Activated CD4-positive, alpha-beta T cell treated with anti-CD3 and anti-CD28 coated beads for 48 hours (primary cell): ENCODE measurements at regions not wholly inside any gene's neighbourhood (a gene's known extent, or its start where the extent isn't known, plus 50 kb on each side); places are given as distances from the start of the nearest gene placed in this dataset.
A peak's percentile ranks its signal among the peaks of the same experiment; 100 is the strongest.
"Not testable (repeated sequence)": the region's sequence is repeated elsewhere in the genome, so short reads cannot be mapped to it uniquely, and the experiment has no call there.

Experiments used
- DNase-seq: peaks from one replicate; pipeline ENCODE4 v3.0.0-alpha.2; 2020

DNA sequence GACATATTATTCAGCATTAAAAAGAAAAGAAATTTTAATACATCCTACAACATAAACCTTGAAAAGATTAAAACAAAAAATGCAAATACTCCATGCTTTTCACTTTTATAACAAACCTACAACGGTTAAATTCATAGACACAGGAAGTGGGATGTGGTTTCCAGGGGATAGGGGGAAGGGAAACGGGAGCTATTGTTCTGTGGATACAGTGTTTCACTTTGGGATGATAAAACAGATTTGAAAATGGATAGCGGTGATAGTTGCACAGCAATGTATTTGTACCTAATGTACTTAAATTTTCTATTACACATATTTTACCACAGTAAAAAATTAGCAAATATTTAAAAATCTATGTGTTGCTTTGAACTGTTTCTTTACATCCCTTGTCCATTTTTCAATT, 368.0 kb downstream of the CDY2B start:
- DNase-seq = not testable (repeated sequence)

- DNase-seq = not testable (repeated sequence)
These were observed 368.5 kb downstream of the CDY2B start for GRCh38 chrY:17511476-17511875.

GRCh38 chrY:17505834-17506233, 374.2 kb downstream of the CDY2B start:
- DNase-seq = not testable (repeated sequence)

- not testable (repeated sequence) for DNase-seq
These were observed 395.3 kb downstream of the CDY2B start for GRCh38 chrY:17484763-17485162.

DNA sequence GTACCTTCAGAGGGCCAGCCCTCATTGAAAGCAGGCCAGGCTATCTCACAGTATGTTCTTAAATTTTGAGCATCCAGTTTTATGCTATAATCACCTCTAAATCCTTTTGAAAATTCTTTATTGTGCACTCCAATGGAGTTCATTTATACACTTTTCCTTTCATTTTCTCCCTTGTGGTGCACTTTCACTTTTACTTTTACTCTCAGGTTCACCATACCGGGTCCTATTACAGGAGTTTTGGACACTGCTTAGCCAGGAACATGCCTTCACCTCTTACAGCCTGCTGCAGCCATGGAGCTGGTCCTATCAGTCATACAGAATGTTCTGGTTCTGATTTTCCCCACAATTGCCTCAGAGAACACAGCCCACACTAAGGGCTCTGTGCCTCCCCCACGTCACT, 395.9 kb downstream of the CDY2B start:
- DNase-seq = not testable (repeated sequence)

GRCh38 chrY:17481389-17482022, 398.5 kb downstream of the CDY2B start:
- not testable (repeated sequence) for DNase-seq

DNA sequence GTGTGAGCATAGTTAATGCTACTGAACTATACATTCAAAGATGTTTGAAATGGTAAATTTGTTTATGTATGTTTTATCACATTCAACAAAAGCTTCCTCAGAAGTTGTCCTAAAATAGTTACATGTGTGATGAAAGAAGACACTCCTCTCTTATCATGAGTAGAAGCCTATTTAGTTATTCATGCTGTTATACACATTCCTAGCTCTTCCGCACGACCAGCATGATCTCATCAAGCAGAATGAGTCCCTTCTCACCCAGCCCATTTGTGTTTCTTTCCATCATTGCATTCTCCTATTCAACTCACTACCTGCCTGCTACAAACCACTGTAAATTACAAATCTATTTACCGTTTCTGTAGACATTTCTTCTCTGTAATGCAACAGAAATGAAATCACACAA, 408.0 kb downstream of the CDY2B start:
- not testable (repeated sequence) for DNase-seq

GRCh38 chrY:17459753-17460152, 420.3 kb downstream of the CDY2B start:
- not testable (repeated sequence) for DNase-seq

GRCh38 chrY:17430570-17431166, 449.4 kb downstream of the CDY2B start:
- DNase-seq = peak; percentile 10

DNA sequence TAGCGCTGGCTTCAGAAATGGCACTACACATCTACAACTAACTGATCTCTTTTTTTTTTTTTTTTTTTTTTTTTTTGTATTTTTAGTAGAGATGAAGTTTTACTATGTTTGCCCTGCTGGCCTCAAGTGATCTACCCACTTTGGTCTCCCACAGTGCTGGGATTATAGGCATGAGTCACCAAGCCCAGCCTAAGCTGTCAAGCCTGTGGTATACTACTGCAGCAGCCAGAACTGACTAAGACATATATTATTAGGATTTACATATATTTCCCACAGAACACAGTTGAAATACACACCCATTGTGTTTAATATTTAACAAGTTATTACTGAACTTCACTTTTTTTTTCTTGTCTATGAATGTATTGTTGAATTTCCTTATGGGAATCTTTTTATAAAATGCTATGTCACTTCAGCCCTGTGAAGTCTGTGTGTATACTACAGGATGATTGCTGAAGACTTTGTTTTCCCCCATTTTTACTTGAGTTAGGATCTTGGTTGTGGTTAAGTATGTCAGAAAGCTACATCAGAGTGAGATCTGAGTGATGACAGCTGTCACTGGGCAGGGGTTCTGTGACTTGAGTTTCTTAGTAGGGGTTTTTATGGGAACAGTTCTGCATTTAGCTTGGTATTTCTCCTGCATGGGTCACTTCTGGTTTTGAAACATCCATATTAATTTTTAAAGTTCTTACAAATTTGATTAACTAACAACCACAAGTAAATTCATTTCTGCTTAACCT, 481.5 kb downstream of the CDY2B start:
- DNase-seq = no peak

- no peak for DNase-seq
These were observed 482.4 kb downstream of the CDY2B start for GRCh38 chrY:17397659-17398058.

DNA sequence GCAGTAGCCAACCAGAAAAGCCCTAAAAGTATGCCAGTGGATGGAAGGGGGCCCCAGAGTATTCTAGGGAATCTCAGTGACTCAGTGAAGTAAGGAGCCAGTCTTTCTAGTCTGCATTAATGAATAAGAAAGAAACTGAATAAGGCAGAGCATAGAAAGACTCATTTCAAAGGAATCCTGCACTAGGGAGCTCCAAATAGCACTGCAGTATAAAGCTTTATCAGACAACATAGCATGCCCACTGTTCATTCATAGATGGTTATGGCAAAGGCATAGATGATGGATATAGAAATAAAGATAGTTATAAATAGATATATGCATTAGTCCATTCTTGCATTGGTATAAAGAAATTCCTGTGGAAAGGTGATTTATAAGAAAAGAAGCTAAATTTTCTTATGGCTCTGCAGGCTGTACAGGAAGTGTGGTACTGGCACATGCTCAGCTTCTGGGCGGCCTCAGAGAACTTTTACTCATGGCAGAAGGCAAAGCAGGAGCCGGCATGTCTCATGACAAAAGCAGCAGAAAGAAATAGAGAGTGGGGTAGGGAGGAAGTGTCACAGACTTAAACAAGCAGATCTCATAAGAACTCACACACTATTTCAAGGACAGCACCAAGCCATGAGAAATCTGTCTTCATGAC, 498.5 kb downstream of the CDY2B start:
- no peak for DNase-seq

DNA sequence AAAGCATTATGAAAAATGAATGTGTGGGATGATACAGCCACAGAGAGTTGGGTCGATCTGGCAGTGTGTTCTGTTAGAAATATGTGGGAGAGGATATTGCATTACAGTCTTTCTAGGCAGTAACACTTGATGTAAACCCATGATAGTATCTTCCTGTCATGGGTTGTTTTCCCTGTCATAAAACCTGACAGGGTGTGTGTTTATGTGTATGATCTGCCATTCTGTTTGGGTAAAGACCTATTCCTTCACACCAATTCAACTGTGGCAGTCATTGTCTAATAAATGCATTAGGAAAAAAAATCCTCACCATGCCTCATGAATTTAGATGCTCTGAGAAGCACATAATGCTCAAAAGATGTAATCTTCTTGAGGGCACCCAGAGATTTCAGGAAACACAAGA, 501.7 kb downstream of the CDY2B start:
- DNase-seq = no peak

GRCh38 chrY:17368413-17368812, 511.6 kb downstream of the CDY2B start:
- no peak for DNase-seq

- no peak for DNase-seq
These were observed 513.6 kb downstream of the CDY2B start for GRCh38 chrY:17366400-17366799.

- no peak for DNase-seq
These were observed 541.0 kb downstream of the CDY2B start for GRCh38 chrY:17339028-17339427.

- DNase-seq = no peak
These were observed 549.3 kb downstream of the CDY2B start for GRCh38 chrY:17330733-17331132.

DNA sequence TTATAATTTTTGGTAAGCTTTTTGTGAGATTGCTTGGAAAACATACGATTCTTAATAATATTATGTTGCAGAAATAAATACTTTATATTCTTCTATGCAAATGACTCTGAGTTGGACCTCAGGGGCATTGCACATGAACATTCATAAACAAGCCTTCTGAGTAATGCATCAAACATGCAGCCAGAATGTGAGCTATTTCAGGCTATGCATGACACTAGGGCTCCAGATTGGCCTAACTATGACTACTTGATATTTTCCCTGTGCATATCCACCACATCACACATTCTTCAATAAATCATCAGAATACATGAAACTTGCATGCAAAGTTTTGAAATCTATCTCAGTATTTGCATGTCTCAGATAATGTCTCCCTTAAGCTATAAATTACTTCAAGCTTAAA, 560.1 kb downstream of the CDY2B start:
- no peak for DNase-seq

DNA sequence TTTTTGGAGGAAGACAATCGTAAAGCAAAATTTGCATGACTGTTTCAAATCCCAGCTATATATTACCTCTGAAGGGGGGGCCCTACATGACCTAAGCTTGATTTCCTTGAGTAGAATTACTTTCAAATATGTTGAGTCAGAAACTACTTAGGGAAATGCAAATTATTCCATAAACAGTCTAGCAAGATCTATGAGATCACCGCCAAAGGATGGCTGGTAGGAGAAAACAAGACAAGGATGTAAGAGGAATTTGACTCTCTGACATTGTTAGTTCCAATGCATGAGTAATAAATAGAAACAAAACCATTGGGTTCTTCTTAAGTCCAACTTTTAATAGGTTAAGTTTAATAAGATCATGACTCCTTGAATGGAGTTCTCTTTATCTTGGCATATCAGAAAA, 561.4 kb downstream of the CDY2B start:
- no peak for DNase-seq

DNA sequence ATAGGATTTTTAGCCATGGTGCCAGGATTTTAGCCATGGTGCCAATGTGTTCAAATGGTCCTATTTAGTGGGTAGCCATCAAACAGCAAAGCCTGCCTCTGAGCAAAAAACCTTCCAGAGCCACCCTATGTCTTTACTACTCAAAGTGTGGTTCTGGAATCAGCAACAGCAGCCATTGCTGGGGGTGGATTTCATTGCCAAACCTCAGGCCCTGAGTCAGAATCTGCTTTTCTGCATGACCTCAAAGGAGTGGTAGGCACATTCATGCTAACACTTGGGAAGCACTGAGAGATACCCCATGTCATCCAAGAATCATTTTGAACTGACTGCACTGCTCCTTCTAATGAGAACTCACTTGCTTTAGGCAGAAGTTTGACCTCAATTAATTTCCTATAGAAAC, 603.0 kb downstream of the CDY2B start:
- peak; percentile 1 for DNase-seq

GRCh38 chrY:17259497-17259896, 620.5 kb downstream of the CDY2B start:
- DNase-seq = no peak

DNA sequence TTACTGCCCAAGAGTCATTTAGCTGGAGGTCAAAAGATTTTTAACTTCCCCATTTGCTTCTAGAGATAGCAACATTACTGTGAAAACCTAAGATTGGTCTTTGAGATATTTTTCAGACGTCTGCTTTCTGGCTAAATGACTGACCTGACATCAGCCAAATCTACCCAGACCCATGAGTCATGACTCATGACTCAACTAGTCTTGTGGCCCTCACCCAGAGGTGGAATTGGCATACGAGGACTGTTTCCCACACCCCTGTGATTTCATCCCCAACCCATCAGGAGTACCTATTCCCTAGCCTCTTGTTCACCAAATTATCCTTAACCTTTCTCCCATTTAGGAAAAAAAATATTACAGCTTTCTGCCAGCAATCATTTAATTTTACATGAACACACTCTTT, 641.6 kb downstream of the CDY2B start:
- no peak for DNase-seq

DNA sequence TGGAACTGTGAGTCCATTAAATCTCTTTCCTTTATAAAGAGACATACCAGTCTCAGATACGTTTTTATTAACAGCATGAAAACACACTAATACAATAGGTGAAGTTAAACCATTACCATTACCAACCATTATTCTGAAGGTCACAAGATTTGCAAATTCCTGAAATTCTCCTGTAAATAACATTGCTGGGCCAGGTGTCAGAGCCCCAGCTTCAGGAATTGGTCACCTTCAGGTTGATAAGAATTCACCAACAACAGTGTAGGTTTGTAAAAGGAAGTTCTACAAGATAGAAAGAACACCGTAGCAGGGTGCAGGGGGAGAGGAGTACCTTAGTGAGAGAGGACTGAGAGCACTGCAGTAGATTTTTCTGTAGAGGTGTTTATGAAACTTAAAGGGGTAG, 644.3 kb downstream of the CDY2B start:
- DNase-seq = no peak
